HG03442 (cell line): ENCODE measurements at regions not wholly inside any gene's neighbourhood (a gene's known extent, or its start where the extent isn't known, plus 50 kb on each side); places are given as distances from the start of the nearest gene placed in this dataset.
"Not testable (repeated sequence)": the region's sequence is repeated elsewhere in the genome, so short reads cannot be mapped to it uniquely, and the experiment has no call there.

Experiments used
- ATAC-seq: cut with Tn5 transposase; IDR thresholded peaks from one replicate; pipeline ENCODE4 v1.9.1; 2021; ENCODE audit warnings: mild to moderate bottlenecking, moderate library complexity; ENCODE audit not compliant: unreplicated experiment

- ATAC-seq = not testable (repeated sequence)
Measured at GRCh38 chr1:147103416-147104155, 68.7 kb downstream of the PRKAB2 start.

- ATAC-seq = no peak
Measured at GRCh38 chr1:147099192-147099591, 73.1 kb downstream of the PRKAB2 start.

GRCh38 chr1:147098338-147098973 lies 73.8 kb downstream of the PRKAB2 start:
- ATAC-seq = not testable (repeated sequence)

GRCh38 chr1:147095691-147096090 lies 76.6 kb downstream of the PRKAB2 start:
- no peak for ATAC-seq

- no peak for ATAC-seq
Measured at GRCh38 chr1:147091801-147092200, 80.5 kb downstream of the PRKAB2 start.

GRCh38 chr1:147089457-147089856 lies 82.8 kb downstream of the PRKAB2 start:
- ATAC-seq = no peak

GRCh38 chr1:147086129-147086528 lies 86.1 kb downstream of the PRKAB2 start:
- ATAC-seq = no peak

GRCh38 chr1:147084273-147085096 lies 87.8 kb downstream of the PRKAB2 start:
- peak; percentile 65 for ATAC-seq

GRCh38 chr1:147083919-147084272 lies 88.4 kb downstream of the PRKAB2 start:
- no peak for ATAC-seq

GRCh38 chr1:147080671-147081394 lies 91.4 kb downstream of the PRKAB2 start:
- ATAC-seq = no peak

GRCh38 chr1:147080006-147080661 lies 92.1 kb downstream of the PRKAB2 start:
- ATAC-seq = no peak

GRCh38 chr1:147079400-147080005 lies 92.8 kb downstream of the PRKAB2 start:
- ATAC-seq = no peak

- no peak for ATAC-seq
Measured at GRCh38 chr1:147078606-147079399, 93.5 kb downstream of the PRKAB2 start.

- ATAC-seq = no peak
Measured at GRCh38 chr1:147077936-147078605, 94.2 kb downstream of the PRKAB2 start.

GRCh38 chr1:147077523-147077922 lies 94.7 kb downstream of the PRKAB2 start:
- ATAC-seq = no peak

GRCh38 chr1:147077081-147077480 lies 95.2 kb downstream of the PRKAB2 start:
- ATAC-seq = no peak

- ATAC-seq = no peak
Measured at GRCh38 chr1:147076442-147076841, 95.8 kb downstream of the PRKAB2 start.

- ATAC-seq = no peak
Measured at GRCh38 chr1:147072482-147073432, 99.5 kb downstream of the PRKAB2 start.
